Peyer's patch (tissue), 4 donors: ENCODE measurements at regions not wholly inside any gene's neighbourhood (a gene's known extent, or its start where the extent isn't known, plus 50 kb on each side); places are given as distances from the start of the nearest gene placed in this dataset.

Experiments used
- DNase-seq, 3 donors: peaks; one replicate each; pipeline ENCODE4 v3.0.0-alpha.2; 2017 to 2019
- H3K27ac ChIP-seq, 4 donors: fragments of 200-600 bp; sonication (generic); one replicate each; pipeline ENCODE4 v1.5.1; 2016 to 2019
- H3K27me3 ChIP-seq, 2 donors: fragments of 200-600 bp; sonication (generic); one replicate each; pipeline ENCODE4 v1.5.1; 2019
- H3K36me3 ChIP-seq, 3 donors: fragments of 200-600 bp; sonication (generic); one replicate each; pipeline ENCODE4 v1.5.1; 2016 to 2019
- H3K4me1 ChIP-seq, 4 donors: fragments of 200-600 bp; sonication (generic); one replicate each; pipeline ENCODE4 v1.5.1; 2016 to 2019
- H3K4me3 ChIP-seq, 4 donors: fragments of 200-600 bp; sonication (generic); 1 replicate in 3 of 4; 2 replicates in 1 of 4; pipeline ENCODE4 v1.5.1; 2016 to 2019; ENCODE audit warnings: mild to moderate bottlenecking in 1 of 4
- H3K9me3 ChIP-seq, 4 donors: fragments of 200-600 bp; sonication (generic); one replicate each; pipeline ENCODE4 v1.5.1; 2016 to 2019; ENCODE audit warnings: mild to moderate bottlenecking in 1 of 4
- CTCF ChIP-seq, 6 experiments: fragments of 450-650 bp in 4 of 6; fragments of 200-600 bp in 2 of 6; sonication (generic) in 1 of 6; IDR thresholded peaks; one replicate each; pipeline ENCODE4 v1.5.1; 2017 to 2019; ENCODE audit warnings: antibody characterized with exemption in 6 of 6, mild to moderate bottlenecking in 3 of 6, moderate library complexity in 1 of 6
- POLR2A ChIP-seq, 2 donors: fragments of 450-650 bp; IDR thresholded peaks; one replicate each; pipeline ENCODE4 v1.5.1; 2017; ENCODE audit warnings: antibody characterized with exemption in 2 of 2, mild to moderate bottlenecking in 2 of 2, moderate library complexity in 2 of 2

- H3K4me1 ChIP-seq: no peaks in the 10 kb centered on the region
- no peak overlapping the region for H3K27ac ChIP-seq
- DNase-seq: no peak
- no peaks in the 10 kb centered on the region for H3K27me3 ChIP-seq
- TF ChIP-seq POLR2A (IDR thresholded peaks at IDR 0.05): no peak
- TF ChIP-seq CTCF (IDR thresholded peaks at IDR 0.05): no peak
- no peak overlapping the region for H3K4me3 ChIP-seq
- no peaks in the 10 kb centered on the region for H3K36me3 ChIP-seq
- no peaks in the 10 kb centered on the region for H3K9me3 ChIP-seq
These were observed 283.8 kb upstream of the SHH start for GRCh38 chr7:156095908-156096539.

GRCh38 chr7:156094350-156095146 lies 282.3 kb upstream of the SHH start:
- Histone ChIP-seq H3K9me3 (no peaks in the 10 kb centered on the region), H3K27ac (no peak overlapping the region), H3K36me3 (no peaks in the 10 kb centered on the region), H3K27me3 (no peaks in the 10 kb centered on the region), H3K4me1 (no peaks in the 10 kb centered on the region), H3K4me3 (no peak overlapping the region)
- TF ChIP-seq POLR2A (IDR thresholded peaks at IDR 0.05) (no peak), CTCF (IDR thresholded peaks at IDR 0.05) (no peak)
- no peak for DNase-seq

GRCh38 chr7:156092307-156092706 lies 280.0 kb upstream of the SHH start:
- no peaks in the 10 kb centered on the region for H3K4me1 ChIP-seq
- H3K27ac ChIP-seq: no peak overlapping the region
- H3K4me3 ChIP-seq: no peak overlapping the region
- no peaks in the 10 kb centered on the region for H3K36me3 ChIP-seq
- TF ChIP-seq CTCF (IDR thresholded peaks at IDR 0.05): no peak
- no peak for TF ChIP-seq POLR2A (IDR thresholded peaks at IDR 0.05)
- no peaks in the 10 kb centered on the region for H3K27me3 ChIP-seq
- DNase-seq: no peak
- H3K9me3 ChIP-seq: no peaks in the 10 kb centered on the region

GRCh38 chr7:156091519-156092080 lies 279.3 kb upstream of the SHH start:
- H3K9me3 ChIP-seq: no peaks in the 10 kb centered on the region
- H3K4me3 ChIP-seq: no peak overlapping the region
- H3K27me3 ChIP-seq: no peaks in the 10 kb centered on the region
- H3K36me3 ChIP-seq: no peaks in the 10 kb centered on the region
- no peak overlapping the region for H3K27ac ChIP-seq
- DNase-seq: no peak
- no peaks in the 10 kb centered on the region for H3K4me1 ChIP-seq
- TF ChIP-seq CTCF (IDR thresholded peaks at IDR 0.05) (no peak), POLR2A (IDR thresholded peaks at IDR 0.05) (no peak)

- Histone ChIP-seq H3K27ac (no peak overlapping the region), H3K4me3 (no peak overlapping the region), H3K9me3 (no peaks in the 10 kb centered on the region), H3K36me3 (no peaks in the 10 kb centered on the region), H3K27me3 (no peaks in the 10 kb centered on the region), H3K4me1 (no peaks in the 10 kb centered on the region)
- DNase-seq: no peak
- no peak for TF ChIP-seq CTCF (IDR thresholded peaks at IDR 0.05)
- TF ChIP-seq POLR2A (IDR thresholded peaks at IDR 0.05): no peak
These were observed 278.7 kb upstream of the SHH start for GRCh38 chr7:156090988-156091387.
